ENCODE measurements at regions not wholly inside any gene's neighbourhood (a gene's known extent, or its start where the extent isn't known, plus 50 kb on each side); places are given as distances from the start of the nearest gene placed in this dataset.

- POLR2A ChIA-PET: interaction anchor here (0.5 kb wide), 1 partner anchor 39 kb away, joined by 3 read pairs; no protein-coding TSS in a partner anchor
- no peak for FAIRE-seq
- no peaks in the 10 kb centered on the region for H3K9me3 ChIP-seq (replicated peaks; ENCODE audit: control insufficient read depth, insufficient read depth, low read length)
- no peak for DNase-seq (ENCODE audit: low read depth, low spot score)
- no peaks in the 10 kb centered on the region for H3K27me3 ChIP-seq (replicated peaks in 1 of 2; ENCODE audit: control insufficient read depth in 2 of 2, insufficient read depth in 2 of 2, low read length in 1 of 2)
- SMC1A ChIA-PET (ENCODE audit: uncharacterized antibody, unreplicated experiment): interaction anchor here (0.7 to 1.5 kb wide), 2 partner anchors 13 to 86 kb away, joined by 3 read pairs; no protein-coding TSS in a partner anchor
- no peak overlapping the region for H3K27ac ChIP-seq (ENCODE audit: control insufficient read depth, insufficient read depth)
- BruUV-seq (replicated peaks): no TSS peak
- H3K9ac ChIP-seq (ENCODE audit: control insufficient read depth, insufficient read depth, low read length): no peak overlapping the region
- H3K36me3 ChIP-seq (ENCODE audit: control insufficient read depth in 2 of 2, insufficient read depth in 2 of 2, low read length in 1 of 2): no peaks in the 10 kb centered on the region
- no peak overlapping the region for H3K4me3 ChIP-seq
- WGBS (ENCODE audit: insufficient coverage, insufficient replicate concordance, low lambda C conversion rate, missing lambda C conversion rate): 82% methylated on average over 3 of the region's 3 CpGs
- intact Hi-C loops (cut with micrococcal nuclease; ENCODE audit: unreplicated experiment) (no loop called here), in situ Hi-C loops (cut with MboI) (no loop called here)
- no peaks in the 10 kb centered on the region for H3K79me2 ChIP-seq (ENCODE audit: control insufficient read depth, insufficient read depth, low read length)
- RAD21 ChIA-PET (ENCODE audit: unreplicated experiment): no interaction called here
- TF ChIP-seq RELA (IDR thresholded peaks at IDR 0.05; ENCODE audit: borderline replicate concordance, partially characterized antibody) (no peak), RCOR1 (conservative IDR thresholded peaks at IDR 0.05; ENCODE audit: low read depth, low read length) (no peak), USF1 (IDR thresholded peaks at IDR 0.05; ENCODE audit: borderline replicate concordance, extremely low read length, insufficient read depth, low read depth, low read length) (no peak), NR2C1 (IDR thresholded peaks at IDR 0.05) (no peak), RFX5 (IDR thresholded peaks at IDR 0.05; ENCODE audit: low read depth, low read length) (no peak), SIN3A (IDR thresholded peaks at IDR 0.05; ENCODE audit: low read depth, low read length) (no peak), POLR2A (IDR thresholded peaks at IDR 0.05; ENCODE audit: low read depth, low read length) (no peak), HSF1 (IDR thresholded peaks at IDR 0.05; ENCODE audit: low read depth, low read length) (no peak), RAD51 (IDR thresholded peaks at IDR 0.05) (no peak), CBX5 (IDR thresholded peaks at IDR 0.05; ENCODE audit: low read depth) (no peak), FOXM1 (IDR thresholded peaks at IDR 0.05; ENCODE audit: low read depth, low read length) (no peak), MLLT1 (IDR thresholded peaks at IDR 0.05) (no peak), BCL11A (IDR thresholded peaks at IDR 0.05; ENCODE audit: low read depth, low read length) (no peak), ZNF274 (IDR thresholded peaks at IDR 0.05; ENCODE audit: insufficient read depth, insufficient read length) (no peak)
- peaks cover 13% of the 10 kb centered on the region for H3K4me1 ChIP-seq (ENCODE audit: control insufficient read depth, insufficient read depth, low read length)
- H4K20me1 ChIP-seq (ENCODE audit: control insufficient read depth, insufficient read depth): no peaks in the 10 kb centered on the region
- CTCF ChIA-PET: no interaction called here
- no peak overlapping the region for H2AFZ ChIP-seq (ENCODE audit: control insufficient read depth, low read depth, low read length)
- no peak overlapping the region for H3K4me2 ChIP-seq (ENCODE audit: control insufficient read depth, insufficient read depth)
- ATAC-seq: no peak
These were observed 112.3 kb upstream of the PRDX6 start for GRCh38 chr1:173364827-173365226.

Data from GM12878 (cell line).